ENCODE measurements at regions not wholly inside any gene's neighbourhood (a gene's known extent, or its start where the extent isn't known, plus 50 kb on each side); places are given as distances from the start of the nearest gene placed in this dataset.

DNA sequence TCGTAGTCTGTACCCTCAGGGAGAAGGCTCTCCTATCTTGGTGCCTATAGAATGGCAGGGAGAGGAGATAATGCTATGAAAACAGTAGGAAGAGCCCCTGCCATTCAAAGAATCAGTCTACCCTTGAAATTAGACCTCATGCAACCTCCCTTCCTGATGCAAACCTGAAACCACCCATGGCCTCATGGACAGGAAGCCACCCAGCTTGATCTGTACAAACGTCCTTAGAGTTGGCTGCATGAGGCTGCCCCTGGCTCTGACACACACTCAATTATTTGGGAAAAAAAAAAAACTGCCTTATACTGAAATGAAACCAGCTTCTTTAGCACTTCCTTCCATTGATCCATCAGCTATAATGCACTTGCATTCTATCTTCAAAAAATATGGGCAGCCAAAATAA lies 116.6 kb upstream of the BCL2L14 start:
- TF ChIP-seq CTCF (IDR thresholded peaks at IDR 0.05) (no peak), POLR2A (IDR thresholded peaks at IDR 0.05) (no peak)
